Lung microvascular endothelial cell (primary cell): ENCODE measurements at regions not wholly inside any gene's neighbourhood (a gene's known extent, or its start where the extent isn't known, plus 50 kb on each side); places are given as distances from the start of the nearest gene placed in this dataset.

Experiments used
- DNase-seq, 2 donors: peaks; one replicate each; pipeline versions ENCODE4 v3.0.0 to v3.0.0-alpha.2; 2010; ENCODE audit warnings: low read depth in 2 of 2

DNA sequence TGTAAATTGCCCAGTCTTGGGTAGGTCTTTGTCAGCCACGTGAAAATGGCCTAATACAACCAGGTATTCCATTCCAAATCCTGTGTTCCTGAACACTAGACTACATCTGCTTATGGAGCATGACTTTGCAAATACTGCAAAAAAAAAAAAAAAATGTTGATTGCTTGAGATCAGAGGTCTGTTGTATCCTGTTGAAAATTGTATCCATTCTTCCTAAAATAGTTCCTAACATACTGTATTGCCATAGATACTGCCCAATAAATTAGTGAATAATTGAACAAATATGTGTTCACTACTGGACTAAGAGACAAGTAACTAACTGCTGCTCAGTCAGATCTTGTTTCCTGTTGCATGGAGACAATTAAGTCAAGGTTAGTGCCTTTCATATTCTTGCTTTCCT is 164.3 kb upstream of the PABPC4L start:
- no peak for DNase-seq

DNA sequence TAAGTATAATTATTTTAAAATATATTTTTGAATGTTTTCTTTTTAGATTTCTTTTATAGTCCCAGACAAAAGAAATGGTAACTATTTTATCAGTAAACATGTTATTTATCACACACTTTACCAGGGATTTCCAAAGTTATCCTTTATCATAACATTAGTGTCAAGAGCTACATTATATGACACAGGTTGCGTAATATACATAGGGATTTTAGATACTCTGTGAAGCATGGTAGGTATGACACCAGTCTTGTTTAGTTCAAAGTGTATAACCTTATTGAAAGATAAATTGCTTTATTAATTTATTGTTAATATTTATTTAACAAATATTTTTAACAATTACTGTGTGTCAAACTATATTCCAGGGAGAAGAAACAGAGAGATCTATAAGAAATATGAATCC is 163.3 kb upstream of the PABPC4L start:
- DNase-seq, result no peak

DNA sequence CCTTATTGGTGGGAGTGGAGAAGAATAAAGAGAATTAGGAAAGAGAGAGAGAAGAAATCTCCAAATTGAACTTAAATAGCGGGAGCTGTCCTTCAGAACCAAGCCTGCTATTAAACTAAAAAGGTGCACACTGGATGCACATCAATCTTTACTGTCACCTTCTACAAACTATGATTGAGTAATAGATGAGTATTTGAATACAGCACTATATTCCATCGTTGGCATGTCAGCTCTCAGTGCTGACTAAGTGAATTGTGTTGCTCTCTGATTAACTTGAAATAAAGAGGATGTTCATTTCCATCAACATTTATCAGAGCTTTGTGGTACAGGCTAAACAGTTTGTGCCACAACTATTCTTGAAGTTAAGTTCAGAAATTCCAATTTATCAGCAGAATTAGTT is 143.7 kb upstream of the PABPC4L start:
- DNase-seq, result no peak

GRCh38 chr4:134343656-134344055 is 142.1 kb upstream of the PABPC4L start:
- no peak for DNase-seq

GRCh38 chr4:134343081-134343480 is 141.5 kb upstream of the PABPC4L start:
- no peak for DNase-seq

GRCh38 chr4:134337574-134337973 is 136.0 kb upstream of the PABPC4L start:
- DNase-seq, result no peak

- no peak for DNase-seq
Measured at GRCh38 chr4:134328741-134329140, 127.2 kb upstream of the PABPC4L start.

DNA sequence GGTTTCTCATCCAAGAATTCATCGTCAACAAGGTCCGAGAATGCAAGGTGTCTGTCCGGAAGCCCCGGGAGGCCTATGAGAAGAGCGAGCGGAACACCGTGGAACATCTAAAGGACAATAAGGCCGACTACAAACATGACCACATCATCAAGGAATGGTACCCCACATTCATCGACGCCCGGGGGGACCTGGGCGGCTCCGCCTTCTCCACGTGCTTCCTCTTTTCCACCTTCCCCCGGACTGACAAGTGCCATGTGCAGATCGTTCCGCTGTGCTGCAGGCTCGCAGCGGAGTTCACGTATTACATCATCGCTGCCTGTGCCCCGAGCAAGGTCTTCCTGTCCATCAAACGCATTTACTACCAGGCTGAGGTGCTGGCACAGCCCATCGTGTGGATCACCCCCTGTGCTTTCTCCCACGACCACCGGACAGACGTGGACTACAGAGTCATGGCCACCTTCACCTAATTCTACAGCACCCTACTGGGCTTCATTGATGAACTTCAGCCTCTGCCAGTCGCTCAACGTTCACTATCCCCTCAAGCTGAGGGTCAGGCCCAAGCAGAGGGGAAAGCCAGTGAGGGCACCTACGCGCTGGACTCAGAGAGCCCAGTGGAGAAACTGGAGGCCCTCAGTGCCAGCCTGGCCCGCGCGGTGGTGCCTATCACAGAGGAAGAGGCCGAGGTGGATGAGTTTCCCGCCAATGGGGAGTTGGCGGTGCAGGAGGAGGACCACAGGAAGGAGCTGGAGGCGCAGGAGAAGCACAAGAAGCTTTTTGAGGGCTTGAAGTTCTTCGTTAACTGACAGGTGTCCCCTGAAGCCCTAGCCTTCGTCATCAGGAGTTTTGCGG is 125.9 kb upstream of the PABPC4L start:
- DNase-seq, result no peak

DNA sequence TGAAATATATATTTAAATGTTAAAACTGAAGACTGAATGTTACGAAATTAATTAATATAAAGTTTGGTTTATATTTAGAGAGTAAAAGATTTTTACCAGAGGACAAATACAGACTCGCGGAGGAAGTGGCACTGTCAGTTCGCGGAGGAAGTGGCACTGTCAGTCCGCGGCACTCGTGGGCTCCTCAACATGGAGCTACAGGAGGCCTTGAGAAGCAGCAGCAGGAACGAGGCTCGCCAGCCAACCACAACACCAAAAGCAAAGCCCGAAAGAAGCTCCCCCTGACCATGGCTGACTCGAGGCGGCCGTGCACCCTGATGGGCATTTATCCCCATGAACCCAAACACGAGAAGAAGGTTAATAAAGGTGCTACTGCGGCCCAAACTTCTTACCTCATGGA is 125.3 kb upstream of the PABPC4L start:
- no peak for DNase-seq

DNA sequence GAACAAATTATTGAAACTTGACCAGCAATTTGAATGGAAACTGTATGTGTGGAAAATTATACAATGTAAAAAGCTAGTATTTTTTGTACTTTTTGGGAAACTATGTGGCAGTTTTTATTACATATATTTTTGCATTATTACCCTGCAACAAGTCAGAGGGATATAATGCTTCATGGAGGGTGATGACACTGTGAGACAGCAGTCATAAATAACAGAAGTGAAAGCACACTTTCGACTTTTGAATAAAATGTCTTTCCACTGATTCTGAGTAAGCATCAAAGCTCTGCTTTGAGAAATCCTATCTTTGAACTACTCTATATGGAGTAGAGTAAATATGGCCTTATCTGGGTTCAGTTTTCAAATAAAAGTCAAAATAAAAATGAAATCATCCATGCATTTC is 122.6 kb upstream of the PABPC4L start:
- DNase-seq, result no peak

- no peak for DNase-seq
Measured at GRCh38 chr4:134320048-134320447, 118.5 kb upstream of the PABPC4L start.

GRCh38 chr4:134313591-134313990 is 112.0 kb upstream of the PABPC4L start:
- DNase-seq, result no peak

DNA sequence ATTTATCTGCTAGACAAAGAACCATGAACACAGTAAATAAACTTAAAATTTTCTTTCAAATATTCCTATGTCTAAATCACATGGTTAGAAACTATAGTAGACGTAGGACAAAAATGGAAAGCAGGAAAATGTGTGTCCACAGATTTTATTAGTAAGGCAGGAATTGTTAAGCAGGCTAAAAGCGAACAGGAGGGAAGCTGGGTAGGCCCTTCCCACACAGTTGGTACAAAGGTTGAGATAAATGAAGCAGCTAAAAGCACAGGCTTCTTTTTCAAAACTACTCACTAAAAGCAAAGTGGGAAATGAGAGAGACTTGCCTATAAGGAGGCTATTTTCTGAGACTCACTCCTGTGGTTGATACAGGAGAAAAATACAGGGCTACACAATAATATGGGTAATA is 108.1 kb upstream of the PABPC4L start:
- DNase-seq, result no peak

DNA sequence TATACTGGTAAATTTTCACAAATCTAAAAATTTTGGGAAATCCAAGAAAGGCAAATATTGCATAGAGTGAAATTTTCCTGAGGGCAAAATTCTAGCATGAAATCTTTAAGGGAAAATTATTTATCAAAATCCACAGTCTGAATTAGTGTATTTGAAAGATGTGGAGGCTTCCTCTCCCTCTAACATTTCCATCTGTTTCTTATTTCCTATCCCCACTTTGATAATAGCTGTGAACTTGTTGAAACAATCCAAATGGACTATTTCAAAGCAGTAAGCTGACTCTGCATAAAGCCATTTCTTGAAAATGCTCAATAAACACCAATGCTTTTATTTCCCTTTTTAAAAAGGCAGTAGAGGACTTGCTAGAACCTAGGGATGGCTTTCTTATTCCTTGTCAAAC is 107.3 kb upstream of the PABPC4L start:
- DNase-seq, result no peak

GRCh38 chr4:134298313-134298712 is 96.7 kb upstream of the PABPC4L start:
- DNase-seq, result no peak

DNA sequence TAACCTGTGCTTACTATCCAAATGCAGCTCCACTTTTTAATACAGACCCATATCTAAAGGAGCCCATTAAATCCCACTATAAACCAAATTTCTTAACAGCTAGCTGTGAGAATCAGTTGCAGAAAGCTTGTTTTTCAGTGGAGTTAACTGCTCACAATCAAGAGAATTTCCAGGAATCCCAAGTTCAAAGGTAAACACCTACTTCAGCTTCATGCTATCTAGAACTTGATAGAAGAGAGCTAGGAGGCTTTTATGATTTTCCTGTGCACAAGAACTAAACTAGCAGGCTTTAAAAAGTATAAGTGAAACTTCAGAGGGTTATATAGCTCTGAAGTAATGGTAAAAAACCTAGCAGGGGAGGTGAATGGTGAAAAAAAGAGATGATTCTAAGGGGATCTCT is 96.2 kb upstream of the PABPC4L start:
- no peak for DNase-seq

DNA sequence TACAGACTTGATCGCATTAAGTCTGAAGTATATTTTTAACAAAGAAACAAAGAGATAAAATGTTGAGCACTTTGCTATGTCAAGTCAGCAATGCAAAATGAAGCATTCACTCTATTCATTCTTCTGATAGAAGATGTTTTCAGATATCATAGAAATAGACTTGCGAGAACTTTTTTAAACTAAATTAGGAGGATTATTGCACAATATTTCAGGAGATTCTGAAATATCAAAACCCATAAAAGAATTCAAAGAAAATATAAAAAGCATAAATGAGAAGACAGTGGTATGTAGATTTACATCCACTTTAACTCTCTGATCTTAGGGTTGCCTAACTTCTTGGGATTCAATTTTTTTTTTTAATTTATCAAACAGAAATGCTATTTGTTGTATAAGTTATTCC is 81.1 kb upstream of the PABPC4L start:
- no peak for DNase-seq

GRCh38 chr4:134278675-134279074 is 77.1 kb upstream of the PABPC4L start:
- no peak for DNase-seq

DNA sequence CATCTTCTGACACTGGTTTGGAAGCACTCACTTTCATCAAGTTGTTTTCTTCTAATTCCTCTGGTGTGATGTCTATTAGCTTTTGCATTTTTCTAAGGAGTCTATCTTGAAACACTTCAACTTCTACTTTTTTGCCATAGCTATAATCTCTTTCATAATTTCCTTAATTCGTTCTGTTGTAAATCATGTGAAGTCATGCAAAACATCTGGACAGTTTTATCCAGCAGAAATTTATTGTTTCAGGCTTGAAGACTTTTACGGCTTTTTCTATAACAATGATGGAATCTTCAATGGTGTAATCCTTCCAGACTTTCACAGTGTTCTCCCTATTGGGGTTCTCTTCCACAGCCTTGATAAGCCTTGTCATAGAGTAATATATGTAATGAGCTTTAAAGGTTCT is 74.9 kb upstream of the PABPC4L start:
- no peak for DNase-seq

- DNase-seq, result no peak
Measured at GRCh38 chr4:134260126-134260525, 58.5 kb upstream of the PABPC4L start.
